ENCODE measurements at regions not wholly inside any gene's neighbourhood (a gene's known extent, or its start where the extent isn't known, plus 50 kb on each side); places are given as distances from the start of the nearest gene placed in this dataset.

- TF ChIP-seq CTCF (conservative IDR thresholded peaks at IDR 0.05; ENCODE audit: low read depth, low read length) (no peak), POLR2A (IDR thresholded peaks at IDR 0.05; ENCODE audit: low read depth, low read length) (no peak), RAD21 (IDR thresholded peaks at IDR 0.05; ENCODE audit: low read length) (no peak), MXI1 (IDR thresholded peaks at IDR 0.05; ENCODE audit: borderline replicate concordance, low read depth, low read length) (no peak), CEBPB (IDR thresholded peaks at IDR 0.05; ENCODE audit: low read depth, low read length) (no peak), FOS (IDR thresholded peaks at IDR 0.05; ENCODE audit: low read depth, low read length) (no peak), BHLHE40 (IDR thresholded peaks at IDR 0.05; ENCODE audit: low read depth, low read length) (no peak)
- TF ChIP-seq, protein P1, sequence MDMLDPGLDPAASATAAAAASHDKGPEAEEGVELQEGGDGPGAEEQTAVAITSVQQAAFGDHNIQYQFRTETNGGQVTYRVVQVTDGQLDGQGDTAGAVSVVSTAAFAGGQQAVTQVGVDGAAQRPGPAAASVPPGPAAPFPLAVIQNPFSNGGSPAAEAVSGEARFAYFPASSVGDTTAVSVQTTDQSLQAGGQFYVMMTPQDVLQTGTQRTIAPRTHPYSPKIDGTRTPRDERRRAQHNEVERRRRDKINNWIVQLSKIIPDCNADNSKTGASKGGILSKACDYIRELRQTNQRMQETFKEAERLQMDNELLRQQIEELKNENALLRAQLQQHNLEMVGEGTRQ (IDR thresholded peaks at IDR 0.05; ENCODE audit: low read depth, low read length) = no peak
- TF ChIP-seq, protein P2, sequence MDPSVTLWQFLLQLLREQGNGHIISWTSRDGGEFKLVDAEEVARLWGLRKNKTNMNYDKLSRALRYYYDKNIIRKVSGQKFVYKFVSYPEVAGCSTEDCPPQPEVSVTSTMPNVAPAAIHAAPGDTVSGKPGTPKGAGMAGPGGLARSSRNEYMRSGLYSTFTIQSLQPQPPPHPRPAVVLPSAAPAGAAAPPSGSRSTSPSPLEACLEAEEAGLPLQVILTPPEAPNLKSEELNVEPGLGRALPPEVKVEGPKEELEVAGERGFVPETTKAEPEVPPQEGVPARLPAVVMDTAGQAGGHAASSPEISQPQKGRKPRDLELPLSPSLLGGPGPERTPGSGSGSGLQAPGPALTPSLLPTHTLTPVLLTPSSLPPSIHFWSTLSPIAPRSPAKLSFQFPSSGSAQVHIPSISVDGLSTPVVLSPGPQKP (IDR thresholded peaks at IDR 0.05; ENCODE audit: borderline replicate concordance, low read depth, low read length) = no peak
Measured at GRCh38 chr7:46396481-46396880, 475.4 kb upstream of the IGFBP3 start.

Data from IMR-90 (cell line).